ENCODE measurements at regions not wholly inside any gene's neighbourhood (a gene's known extent, or its start where the extent isn't known, plus 50 kb on each side); places are given as distances from the start of the nearest gene placed in this dataset.

GRCh38 chrX:6371353-6371752 lies 142.7 kb upstream of the NLGN4X start:
- Histone ChIP-seq H3K36me3 (ENCODE audit: low read depth, low read length) (no peaks in the 10 kb centered on the region), H4K20me1 (ENCODE audit: low read length) (no peaks in the 10 kb centered on the region), H3K79me2 (ENCODE audit: low read length) (no peaks in the 10 kb centered on the region), H3K4me2 (ENCODE audit: low read length) (no peak overlapping the region), H2AFZ (ENCODE audit: low read length) (no peak overlapping the region), H3K9me2 (replicated peaks; ENCODE audit: low read length) (no peaks in the 10 kb centered on the region), H3F3A (ENCODE audit: low read length, unreplicated experiment) (no peaks in the 10 kb centered on the region), H3K4me3 (ENCODE audit: low read length) (no peak overlapping the region), H3K9me3 (ENCODE audit: low read length) (no peaks in the 10 kb centered on the region), H3K27ac (ENCODE audit: low read length) (no peak overlapping the region), H3K27me3 (ENCODE audit: low read length) (no peaks in the 10 kb centered on the region), H3K9ac (ENCODE audit: low read length) (no peak overlapping the region), H3K4me1 (ENCODE audit: insufficient read depth, low read length) (no peaks in the 10 kb centered on the region)
- TF ChIP-seq CTCF (conservative IDR thresholded peaks at IDR 0.05; ENCODE audit: low read depth, low read length) (no peak), EZH2phosphoT487 (IDR thresholded peaks at IDR 0.05; ENCODE audit: borderline replicate concordance, low read length) (no peak), EZH2 (IDR thresholded peaks at IDR 0.05; ENCODE audit: low read length, unreplicated experiment) (no peak)
- ATAC-seq (no peak), DNase-seq (no peak)
- CTCF ChIA-PET, result no interaction called here
- no TSS peak for BruUV-seq (replicated peaks)
- intact Hi-C loops (cut with micrococcal nuclease), result no loop called here
- POLR2A ChIA-PET (ENCODE audit: unreplicated experiment), result no interaction called here

- DNase-seq (no peak), ATAC-seq (no peak)
- Histone ChIP-seq H4K20me1 (ENCODE audit: low read length) (no peaks in the 10 kb centered on the region), H2AFZ (ENCODE audit: low read length) (no peak overlapping the region), H3K4me2 (ENCODE audit: low read length) (no peak overlapping the region), H3K36me3 (ENCODE audit: low read depth, low read length) (no peaks in the 10 kb centered on the region), H3K4me1 (ENCODE audit: insufficient read depth, low read length) (no peaks in the 10 kb centered on the region), H3K9me2 (replicated peaks; ENCODE audit: low read length) (no peaks in the 10 kb centered on the region), H3K4me3 (ENCODE audit: low read length) (no peak overlapping the region), H3K27ac (ENCODE audit: low read length) (no peak overlapping the region), H3K27me3 (ENCODE audit: low read length) (no peaks in the 10 kb centered on the region), H3K9me3 (ENCODE audit: low read length) (no peaks in the 10 kb centered on the region), H3K79me2 (ENCODE audit: low read length) (no peaks in the 10 kb centered on the region), H3K9ac (ENCODE audit: low read length) (no peak overlapping the region), H3F3A (ENCODE audit: low read length, unreplicated experiment) (no peaks in the 10 kb centered on the region)
- no TSS peak for BruUV-seq (replicated peaks)
- POLR2A ChIA-PET (ENCODE audit: unreplicated experiment), result no interaction called here
- intact Hi-C loops (cut with micrococcal nuclease), result no loop called here
- TF ChIP-seq EZH2 (IDR thresholded peaks at IDR 0.05; ENCODE audit: low read length, unreplicated experiment) (no peak), CTCF (conservative IDR thresholded peaks at IDR 0.05; ENCODE audit: low read depth, low read length) (no peak), EZH2phosphoT487 (IDR thresholded peaks at IDR 0.05; ENCODE audit: borderline replicate concordance, low read length) (no peak)
- CTCF ChIA-PET, result no interaction called here
Observed at GRCh38 chrX:6363188-6363587, 134.5 kb upstream of the NLGN4X start.

- H3K27me3 ChIP-seq (ENCODE audit: low read length), result no peaks in the 10 kb centered on the region
- no peak overlapping the region for H3K4me2 ChIP-seq (ENCODE audit: low read length)
- no peaks in the 10 kb centered on the region for H3F3A ChIP-seq (ENCODE audit: low read length, unreplicated experiment)
- no peak overlapping the region for H3K27ac ChIP-seq (ENCODE audit: low read length)
- H3K36me3 ChIP-seq (ENCODE audit: low read depth, low read length), result no peaks in the 10 kb centered on the region
- ATAC-seq (no peak), DNase-seq (no peak)
- no peak overlapping the region for H2AFZ ChIP-seq (ENCODE audit: low read length)
- no peaks in the 10 kb centered on the region for H3K79me2 ChIP-seq (ENCODE audit: low read length)
- no peaks in the 10 kb centered on the region for H3K9me2 ChIP-seq (replicated peaks; ENCODE audit: low read length)
- H3K9me3 ChIP-seq (ENCODE audit: low read length), result no peaks in the 10 kb centered on the region
- ChIA-PET POLR2A (ENCODE audit: unreplicated experiment) (no interaction called here), CTCF (no interaction called here)
- TF ChIP-seq EZH2phosphoT487 (IDR thresholded peaks at IDR 0.05; ENCODE audit: borderline replicate concordance, low read length) (no peak), EZH2 (IDR thresholded peaks at IDR 0.05; ENCODE audit: low read length, unreplicated experiment) (no peak), CTCF (conservative IDR thresholded peaks at IDR 0.05; ENCODE audit: low read depth, low read length) (no peak)
- no peak overlapping the region for H3K4me3 ChIP-seq (ENCODE audit: low read length)
- intact Hi-C loops (cut with micrococcal nuclease), result no loop called here
- no peaks in the 10 kb centered on the region for H3K4me1 ChIP-seq (ENCODE audit: insufficient read depth, low read length)
- H3K9ac ChIP-seq (ENCODE audit: low read length), result no peak overlapping the region
- BruUV-seq (replicated peaks), result no TSS peak
- no peaks in the 10 kb centered on the region for H4K20me1 ChIP-seq (ENCODE audit: low read length)
Observed at GRCh38 chrX:6325437-6325836, 96.8 kb upstream of the NLGN4X start.
